ENCODE measurements at regions not wholly inside any gene's neighbourhood (a gene's known extent, or its start where the extent isn't known, plus 50 kb on each side); places are given as distances from the start of the nearest gene placed in this dataset.
"Not testable (repeated sequence)": the region's sequence is repeated elsewhere in the genome, so short reads cannot be mapped to it uniquely, and the experiment has no call there.

DNA sequence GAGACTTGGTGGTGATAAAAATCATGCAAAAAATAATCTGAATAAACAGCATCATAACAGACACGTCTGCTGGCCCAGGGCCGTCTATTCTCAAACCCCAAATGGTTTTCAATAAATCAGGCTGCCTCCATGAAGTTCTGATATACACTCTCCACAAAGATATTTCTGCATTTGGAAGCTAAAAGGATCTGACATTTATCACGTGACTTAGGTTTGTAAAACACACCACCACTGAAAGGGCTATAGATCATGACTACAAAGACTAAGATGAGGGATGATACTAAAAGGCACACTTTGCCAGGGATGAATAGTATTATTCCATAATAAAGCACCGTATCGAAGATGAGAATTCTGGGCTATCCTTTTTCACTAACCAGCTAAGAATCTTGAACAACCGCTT, 67.6 kb upstream of the ADAMTS18 start:
- TF ChIP-seq, protein P1, sequence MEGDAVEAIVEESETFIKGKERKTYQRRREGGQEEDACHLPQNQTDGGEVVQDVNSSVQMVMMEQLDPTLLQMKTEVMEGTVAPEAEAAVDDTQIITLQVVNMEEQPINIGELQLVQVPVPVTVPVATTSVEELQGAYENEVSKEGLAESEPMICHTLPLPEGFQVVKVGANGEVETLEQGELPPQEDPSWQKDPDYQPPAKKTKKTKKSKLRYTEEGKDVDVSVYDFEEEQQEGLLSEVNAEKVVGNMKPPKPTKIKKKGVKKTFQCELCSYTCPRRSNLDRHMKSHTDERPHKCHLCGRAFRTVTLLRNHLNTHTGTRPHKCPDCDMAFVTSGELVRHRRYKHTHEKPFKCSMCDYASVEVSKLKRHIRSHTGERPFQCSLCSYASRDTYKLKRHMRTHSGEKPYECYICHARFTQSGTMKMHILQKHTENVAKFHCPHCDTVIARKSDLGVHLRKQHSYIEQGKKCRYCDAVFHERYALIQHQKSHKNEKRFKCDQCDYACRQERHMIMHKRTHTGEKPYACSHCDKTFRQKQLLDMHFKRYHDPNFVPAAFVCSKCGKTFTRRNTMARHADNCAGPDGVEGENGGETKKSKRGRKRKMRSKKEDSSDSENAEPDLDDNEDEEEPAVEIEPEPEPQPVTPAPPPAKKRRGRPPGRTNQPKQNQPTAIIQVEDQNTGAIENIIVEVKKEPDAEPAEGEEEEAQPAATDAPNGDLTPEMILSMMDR (conservative IDR thresholded peaks at IDR 0.05; ENCODE audit: low read length): no peak
- no peak for TF ChIP-seq EZH2phosphoT487 (IDR thresholded peaks at IDR 0.05; ENCODE audit: borderline replicate concordance)
- no peak overlapping the region for H3K4me3 ChIP-seq (ENCODE audit: low read length, poor library complexity, severe bottlenecking)
- H3K36me3 ChIP-seq (ENCODE audit: insufficient read depth, low read length): no peaks in the 10 kb centered on the region
- no peak overlapping the region for H3K4me2 ChIP-seq (ENCODE audit: low read depth, low read length, poor library complexity, severe bottlenecking)
- no peak overlapping the region for H2AFZ ChIP-seq (ENCODE audit: low read length)
- no peaks in the 10 kb centered on the region for H3F3A ChIP-seq (ENCODE audit: low read depth)
- H3K9ac ChIP-seq (ENCODE audit: low read depth, low read length, poor library complexity, severe bottlenecking): no peak overlapping the region
- H3K4me1 ChIP-seq (ENCODE audit: insufficient read depth, low read length, poor library complexity, severe bottlenecking): no peaks in the 10 kb centered on the region
- no peaks in the 10 kb centered on the region for H3K27me3 ChIP-seq (ENCODE audit: insufficient read depth, low read length, poor library complexity, severe bottlenecking)
- H3K9me3 ChIP-seq (ENCODE audit: insufficient read depth, low read depth, low read length): no peaks in the 10 kb centered on the region
- no peaks in the 10 kb centered on the region for H4K20me1 ChIP-seq (ENCODE audit: insufficient read depth, low read length, poor library complexity, severe bottlenecking)
- H3K9me2 ChIP-seq (replicated peaks; ENCODE audit: low read depth, low read length): no peaks in the 10 kb centered on the region
- no peaks in the 10 kb centered on the region for H3K79me2 ChIP-seq (ENCODE audit: insufficient read depth, low read length)

DNA sequence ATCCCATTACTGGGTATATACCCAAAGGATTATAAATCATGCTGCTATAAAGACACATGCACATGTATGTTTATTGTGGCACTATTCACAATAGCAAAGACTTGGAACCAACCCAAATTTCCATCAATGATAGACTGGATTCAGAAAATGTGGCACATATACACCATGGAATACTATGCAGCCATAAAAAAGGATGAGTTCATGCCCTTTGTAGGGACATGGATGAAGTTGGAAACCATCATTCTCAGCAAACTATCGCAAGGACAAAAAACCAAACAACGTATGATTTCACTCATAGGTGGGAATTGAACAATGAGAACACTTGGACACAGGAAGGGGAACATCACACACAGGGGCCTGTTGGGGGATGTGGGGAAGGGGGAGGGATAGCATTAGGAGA, 71.7 kb upstream of the ADAMTS18 start:
- H3K79me2 ChIP-seq (ENCODE audit: insufficient read depth, low read length); H3K9ac ChIP-seq (ENCODE audit: low read depth, low read length, poor library complexity, severe bottlenecking); H3K9me3 ChIP-seq (ENCODE audit: insufficient read depth, low read depth, low read length): not testable (repeated sequence)

DNA sequence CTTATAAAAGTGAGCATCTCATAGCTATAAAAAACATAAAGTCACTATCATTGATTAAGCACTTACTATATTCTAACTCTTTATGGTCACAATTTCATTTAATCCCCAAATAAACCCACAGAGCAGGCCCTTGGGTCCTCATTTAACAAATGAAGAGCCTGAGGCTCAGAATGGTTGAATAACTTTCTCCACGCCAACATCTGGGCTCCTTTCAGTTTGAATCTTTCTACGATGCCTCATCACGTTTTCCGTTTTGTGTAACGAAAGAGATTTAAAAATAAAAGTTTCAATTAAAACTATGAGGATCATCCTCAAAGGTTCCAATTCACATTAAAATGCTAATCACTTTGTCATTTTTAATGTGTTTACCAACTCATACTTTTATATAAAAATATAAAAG, 74.2 kb upstream of the ADAMTS18 start:
- Histone ChIP-seq H3K4me1 (ENCODE audit: insufficient read depth, low read length, poor library complexity, severe bottlenecking) (no peaks in the 10 kb centered on the region), H2AFZ (ENCODE audit: low read length) (no peak overlapping the region), H3K36me3 (ENCODE audit: insufficient read depth, low read length) (no peaks in the 10 kb centered on the region), H3F3A (ENCODE audit: low read depth) (no peaks in the 10 kb centered on the region), H3K9me2 (replicated peaks; ENCODE audit: low read depth, low read length) (no peaks in the 10 kb centered on the region), H3K4me2 (ENCODE audit: low read depth, low read length, poor library complexity, severe bottlenecking) (no peak overlapping the region), H3K79me2 (ENCODE audit: insufficient read depth, low read length) (no peaks in the 10 kb centered on the region), H3K9ac (ENCODE audit: low read depth, low read length, poor library complexity, severe bottlenecking) (no peak overlapping the region), H3K4me3 (ENCODE audit: low read length, poor library complexity, severe bottlenecking) (no peak overlapping the region), H4K20me1 (ENCODE audit: insufficient read depth, low read length, poor library complexity, severe bottlenecking) (no peaks in the 10 kb centered on the region), H3K27me3 (ENCODE audit: insufficient read depth, low read length, poor library complexity, severe bottlenecking) (no peaks in the 10 kb centered on the region), H3K9me3 (ENCODE audit: insufficient read depth, low read depth, low read length) (no peaks in the 10 kb centered on the region)
- TF ChIP-seq, protein P1 (conservative IDR thresholded peaks at IDR 0.05; ENCODE audit: low read length): no peak
- no peak for TF ChIP-seq EZH2phosphoT487 (IDR thresholded peaks at IDR 0.05; ENCODE audit: borderline replicate concordance)

More for the DNA sequence above, 71.7 kb upstream of the ADAMTS18 start:
- H3K9me2 ChIP-seq (replicated peaks; ENCODE audit: low read depth, low read length); H3K36me3 ChIP-seq (ENCODE audit: insufficient read depth, low read length); H4K20me1 ChIP-seq (ENCODE audit: insufficient read depth, low read length, poor library complexity, severe bottlenecking); H3F3A ChIP-seq (ENCODE audit: low read depth); H3K4me1 ChIP-seq (ENCODE audit: insufficient read depth, low read length, poor library complexity, severe bottlenecking); H3K27me3 ChIP-seq (ENCODE audit: insufficient read depth, low read length, poor library complexity, severe bottlenecking); H2AFZ ChIP-seq (ENCODE audit: low read length); H3K4me2 ChIP-seq (ENCODE audit: low read depth, low read length, poor library complexity, severe bottlenecking); H3K4me3 ChIP-seq (ENCODE audit: low read length, poor library complexity, severe bottlenecking): not testable (repeated sequence)

DNA sequence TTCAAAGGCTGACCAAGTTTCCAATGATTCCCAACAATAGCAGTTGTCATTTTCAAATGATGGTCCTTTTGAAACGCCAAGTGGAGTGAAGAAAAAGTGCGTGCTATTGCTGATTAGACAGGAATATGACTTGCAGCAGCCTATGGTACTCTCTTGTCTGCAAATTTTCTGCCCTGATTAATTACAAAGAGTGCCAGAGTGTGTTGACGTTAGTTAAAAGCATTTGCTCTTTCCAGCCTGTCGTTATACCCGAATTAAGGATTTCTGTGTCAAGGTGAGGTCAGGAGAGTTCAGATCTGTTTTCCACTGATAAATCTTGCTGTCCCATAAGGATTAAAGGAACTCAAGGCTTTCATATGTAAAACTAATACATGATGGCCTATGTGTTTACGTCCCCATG, 75.0 kb upstream of the ADAMTS18 start:
- Histone ChIP-seq H4K20me1 (ENCODE audit: insufficient read depth, low read length, poor library complexity, severe bottlenecking) (no peaks in the 10 kb centered on the region), H3K4me3 (ENCODE audit: low read length, poor library complexity, severe bottlenecking) (no peak overlapping the region), H2AFZ (ENCODE audit: low read length) (no peak overlapping the region), H3K36me3 (ENCODE audit: insufficient read depth, low read length) (no peaks in the 10 kb centered on the region), H3K9me3 (ENCODE audit: insufficient read depth, low read depth, low read length) (no peaks in the 10 kb centered on the region), H3K9me2 (replicated peaks; ENCODE audit: low read depth, low read length) (no peaks in the 10 kb centered on the region), H3F3A (ENCODE audit: low read depth) (no peaks in the 10 kb centered on the region), H3K27me3 (ENCODE audit: insufficient read depth, low read length, poor library complexity, severe bottlenecking) (no peaks in the 10 kb centered on the region), H3K4me2 (ENCODE audit: low read depth, low read length, poor library complexity, severe bottlenecking) (no peak overlapping the region), H3K9ac (ENCODE audit: low read depth, low read length, poor library complexity, severe bottlenecking) (no peak overlapping the region), H3K79me2 (ENCODE audit: insufficient read depth, low read length) (no peaks in the 10 kb centered on the region), H3K4me1 (ENCODE audit: insufficient read depth, low read length, poor library complexity, severe bottlenecking) (no peaks in the 10 kb centered on the region)
- TF ChIP-seq, protein P1 (conservative IDR thresholded peaks at IDR 0.05; ENCODE audit: low read length): no peak
- TF ChIP-seq EZH2phosphoT487 (IDR thresholded peaks at IDR 0.05; ENCODE audit: borderline replicate concordance): no peak

Measured in Loucy (cell line).